Dermis blood vessel endothelial cell (primary cell): ENCODE measurements at regions not wholly inside any gene's neighbourhood (a gene's known extent, or its start where the extent isn't known, plus 50 kb on each side); places are given as distances from the start of the nearest gene placed in this dataset.
"Not testable (repeated sequence)": the region's sequence is repeated elsewhere in the genome, so short reads cannot be mapped to it uniquely, and the experiment has no call there.

Experiments
- DNase-seq: peaks from one replicate; pipeline ENCODE4 v3.0.0; 2010

GRCh38 chr17:51347851-51348584 lies 87.7 kb downstream of the UTP18 start:
- DNase-seq = no peak

- no peak for DNase-seq
These were observed 90.7 kb downstream of the UTP18 start for GRCh38 chr17:51351080-51351479.

DNA sequence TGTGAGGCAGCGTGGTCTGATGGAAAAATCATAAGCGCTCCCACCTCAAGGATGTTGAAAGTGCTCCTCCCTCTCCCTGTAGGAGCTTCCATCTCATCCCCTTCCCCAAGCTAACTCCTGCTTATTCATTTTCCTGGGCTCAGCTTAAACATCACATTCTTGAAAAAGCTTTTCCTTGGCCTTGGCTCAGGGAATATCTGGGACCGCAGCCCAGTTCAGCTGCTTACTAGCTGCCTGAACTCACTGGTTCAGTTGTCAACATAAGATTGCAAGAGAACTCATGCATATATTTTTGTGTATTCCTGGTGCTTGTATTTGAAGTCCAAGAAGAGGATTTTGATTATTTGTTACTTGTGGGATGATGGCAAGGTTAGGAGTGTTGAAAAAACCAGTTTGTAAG lies 91.5 kb downstream of the UTP18 start:
- no peak for DNase-seq

DNA sequence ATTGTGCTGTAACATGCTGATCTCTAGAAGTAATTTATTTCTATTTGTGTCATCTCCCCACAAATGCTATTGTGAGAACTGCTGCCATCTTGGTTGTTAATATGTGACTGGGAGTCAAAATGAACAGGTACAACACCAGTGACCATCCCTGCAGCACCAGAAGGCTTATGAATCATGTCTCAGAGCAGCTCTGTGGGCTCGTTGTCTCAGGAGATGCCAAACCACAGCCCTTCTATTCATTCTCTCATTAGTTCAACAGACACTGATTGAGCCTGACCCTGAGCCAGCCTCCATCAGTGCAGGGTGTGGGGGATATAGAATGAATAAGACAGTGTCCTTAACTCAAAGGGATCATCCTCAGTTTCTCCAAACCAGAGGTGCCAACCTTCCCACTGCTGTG lies 92.5 kb downstream of the UTP18 start:
- no peak for DNase-seq

DNA sequence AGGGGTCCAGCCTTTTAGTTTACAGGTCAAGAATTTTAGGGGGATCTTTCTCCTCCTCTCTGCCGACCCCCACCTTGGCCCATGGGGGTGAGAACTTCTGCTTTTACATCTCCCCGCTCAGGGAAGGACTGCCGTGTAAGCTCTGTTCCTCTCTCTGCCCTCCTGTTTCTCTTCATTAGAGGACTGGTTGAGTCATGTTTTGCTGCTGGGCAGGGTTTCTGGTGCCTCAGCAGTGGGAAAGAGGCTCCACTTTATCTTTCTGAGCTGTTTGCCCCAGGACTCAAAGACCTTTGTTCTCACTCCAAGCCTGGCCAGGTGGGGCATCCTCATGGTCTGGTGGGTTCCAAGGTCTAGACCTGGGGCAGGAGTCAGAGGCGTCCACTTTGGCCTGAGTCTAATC lies 93.0 kb downstream of the UTP18 start:
- DNase-seq = no peak

DNA sequence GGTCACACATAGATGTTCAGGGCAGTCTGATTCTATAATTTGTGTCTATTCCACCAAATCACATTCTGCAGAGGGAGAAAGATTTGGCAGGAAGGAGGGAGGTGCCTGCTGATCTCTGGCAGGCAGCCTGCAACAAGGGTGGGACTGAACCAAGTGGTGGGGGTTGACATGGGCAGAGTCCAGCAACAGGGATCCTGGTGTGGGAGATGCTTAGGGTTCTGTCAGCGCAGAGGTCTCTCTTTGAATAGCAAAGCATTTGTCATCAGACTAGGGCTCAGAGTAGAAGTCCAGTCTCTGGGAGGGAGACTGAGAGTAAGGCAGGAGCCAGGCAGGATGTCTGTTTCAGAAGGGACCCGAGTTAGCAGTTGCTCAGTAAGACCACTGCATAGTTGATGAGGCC lies 94.6 kb downstream of the UTP18 start:
- DNase-seq = no peak

- DNase-seq = no peak
These were observed 95.4 kb downstream of the UTP18 start for GRCh38 chr17:51355441-51356410.

DNA sequence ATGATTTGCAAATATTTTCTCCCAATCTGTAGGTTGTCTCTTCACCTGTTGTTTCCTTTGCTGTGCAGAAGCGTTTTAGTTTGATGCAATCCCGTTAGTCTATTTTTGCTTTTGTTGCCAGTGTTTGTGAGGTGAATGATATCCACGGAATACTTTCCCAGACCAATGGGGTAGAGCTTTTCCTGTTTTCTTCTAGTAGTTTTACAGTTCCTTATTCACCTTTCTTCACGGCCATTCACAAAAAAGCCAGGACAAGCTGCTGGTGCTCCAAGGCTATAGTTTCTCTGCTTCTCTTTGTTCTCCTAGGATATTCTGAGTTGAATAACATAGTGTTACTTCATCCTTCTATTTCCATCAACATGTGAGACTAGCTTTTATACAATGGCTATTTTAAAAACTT lies 98.7 kb downstream of the UTP18 start:
- no peak for DNase-seq

GRCh38 chr17:51362811-51363585 lies 102.7 kb downstream of the UTP18 start:
- DNase-seq = no peak

DNA sequence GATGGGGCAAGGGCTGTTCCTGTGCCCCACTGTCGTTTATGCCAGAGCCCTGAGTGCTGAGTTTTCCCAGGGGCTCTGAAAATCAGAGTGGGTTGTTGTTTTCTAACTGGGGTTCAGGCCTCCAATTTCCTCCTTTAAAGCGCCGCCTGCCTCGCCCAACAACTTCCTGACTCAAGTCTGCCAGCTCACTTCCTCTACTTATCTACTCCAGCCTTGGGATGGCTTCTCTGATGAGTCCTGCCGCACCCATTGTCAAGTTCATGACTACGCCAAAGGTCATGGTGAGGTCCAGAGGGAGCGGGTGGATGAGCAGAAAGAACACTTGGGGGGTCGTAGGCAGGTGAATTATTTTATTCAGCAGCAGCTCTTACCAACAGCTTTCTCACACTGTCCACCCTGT lies 104.7 kb downstream of the UTP18 start:
- no peak for DNase-seq

DNA sequence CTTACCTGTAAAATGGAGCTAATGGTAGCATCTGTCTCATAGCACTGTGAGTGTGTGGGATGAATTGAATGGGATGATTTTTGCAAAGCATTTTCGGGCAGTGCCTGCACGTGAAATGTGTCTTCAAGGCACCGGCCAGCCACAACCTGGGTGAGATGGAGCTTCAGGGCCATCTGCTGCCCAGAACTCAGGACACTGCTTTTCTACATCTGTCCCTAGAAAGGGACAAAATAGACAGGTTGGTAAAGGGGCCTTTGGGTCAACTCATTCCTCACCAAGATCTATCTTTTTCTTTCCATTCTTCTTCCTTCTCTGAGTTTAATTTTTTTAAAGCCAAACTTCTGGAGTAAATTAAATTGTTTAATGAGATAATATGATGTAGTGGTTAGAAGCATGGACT lies 106.5 kb downstream of the UTP18 start:
- no peak for DNase-seq

- not testable (repeated sequence) for DNase-seq
These were observed 107.5 kb downstream of the UTP18 start for GRCh38 chr17:51367836-51368235.

- peak; percentile 70 for DNase-seq
These were observed 111.4 kb downstream of the UTP18 start for GRCh38 chr17:51371732-51372151.

- DNase-seq = peak; percentile 81
These were observed 112.1 kb downstream of the UTP18 start for GRCh38 chr17:51372345-51373004.

GRCh38 chr17:51373489-51374152 lies 113.3 kb downstream of the UTP18 start:
- DNase-seq = no peak

GRCh38 chr17:51374209-51374608 lies 113.9 kb downstream of the UTP18 start:
- no peak for DNase-seq

DNA sequence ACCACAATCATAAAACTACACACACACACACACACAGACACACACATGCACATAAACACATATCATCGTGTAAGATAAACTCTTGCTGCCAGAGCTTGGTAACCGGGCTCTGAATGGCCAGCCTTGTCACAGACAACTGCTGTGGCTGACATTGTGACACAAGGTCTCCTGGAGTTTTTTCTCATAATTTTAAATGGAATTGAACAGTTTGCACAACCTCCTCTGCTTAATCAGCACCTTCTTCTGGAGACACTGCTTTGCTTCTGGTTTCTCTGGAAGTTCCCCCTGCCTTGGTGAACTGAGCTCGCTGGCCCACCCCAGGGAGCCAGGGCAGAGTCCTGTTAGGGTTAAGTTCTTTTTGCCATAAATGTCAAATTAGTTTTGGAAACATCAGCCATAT lies 115.4 kb downstream of the UTP18 start:
- DNase-seq = no peak

- DNase-seq = no peak
These were observed 116.4 kb downstream of the UTP18 start for GRCh38 chr17:51376739-51377138.

- no peak for DNase-seq
These were observed 120.9 kb downstream of the UTP18 start for GRCh38 chr17:51381262-51381661.

- no peak for DNase-seq
These were observed 124.9 kb downstream of the UTP18 start for GRCh38 chr17:51385208-51385607.

GRCh38 chr17:51387582-51387981 lies 127.2 kb downstream of the UTP18 start:
- DNase-seq = no peak

DNA sequence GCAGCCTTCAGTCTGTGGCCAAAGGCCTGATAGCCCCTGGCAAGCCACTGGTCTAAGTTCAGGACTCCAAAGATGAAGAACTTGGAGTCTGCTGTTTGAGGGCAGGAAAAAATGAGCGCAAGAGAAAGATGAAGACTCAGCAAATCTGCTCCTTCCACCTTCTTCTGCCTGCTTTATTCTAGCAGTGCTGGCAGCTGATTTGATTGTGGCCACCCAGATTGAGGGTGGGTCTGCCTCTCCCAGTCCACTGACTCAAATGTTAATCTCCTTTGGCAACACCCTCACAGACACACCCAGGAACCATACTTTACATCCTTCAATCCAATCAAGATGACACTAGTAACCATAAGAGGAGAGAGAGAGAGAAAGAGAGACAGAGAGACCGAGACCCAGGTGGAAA lies 127.6 kb downstream of the UTP18 start:
- DNase-seq = no peak
